SJCRH30 (cell line): ENCODE measurements at regions not wholly inside any gene's neighbourhood (a gene's known extent, or its start where the extent isn't known, plus 50 kb on each side); places are given as distances from the start of the nearest gene placed in this dataset.
"Not testable (repeated sequence)": the region's sequence is repeated elsewhere in the genome, so short reads cannot be mapped to it uniquely, and the experiment has no call there.

ENCODE experiments used
- DNase-seq, 2 experiments: peaks; one replicate each; pipeline ENCODE4 v3.0.0-alpha.2; 2015 to 2020
- H3K27ac ChIP-seq: fragments of 250-450 bp; sonication (Bioruptor Pico); 2 replicates; pipeline ENCODE4 v1.5.1; 2020; ENCODE audit warnings: mild to moderate bottlenecking, moderate library complexity
- H3K27me3 ChIP-seq: fragments of 250-450 bp; sonication (Bioruptor Pico); 2 replicates; pipeline ENCODE4 v1.5.1; 2020; ENCODE audit warnings: mild to moderate bottlenecking, moderate library complexity
- H3K36me3 ChIP-seq: fragments of 250-450 bp; sonication (Bioruptor Pico); 2 replicates; pipeline ENCODE4 v1.5.1; 2020; ENCODE audit warnings: mild to moderate bottlenecking, moderate library complexity
- H3K4me1 ChIP-seq: fragments of 250-450 bp; sonication (Bioruptor Pico); 2 replicates; pipeline ENCODE4 v1.5.1; 2020; ENCODE audit warnings: mild to moderate bottlenecking, moderate library complexity
- H3K4me3 ChIP-seq: fragments of 250-450 bp; sonication (Bioruptor Pico); 2 replicates; pipeline ENCODE4 v1.5.1; 2020; ENCODE audit warnings: mild to moderate bottlenecking, moderate library complexity
- H3K9me3 ChIP-seq: fragments of 250-450 bp; sonication (Bioruptor Pico); replicated peaks from 2 replicates; pipeline ENCODE4 v1.5.1; 2020; ENCODE audit warnings: mild to moderate bottlenecking, moderate library complexity

GRCh38 chr4:141534985-141535384 is 101.4 kb upstream of the IL15 start:
- Histone ChIP-seq H3K4me1 (no peaks in the 10 kb centered on the region), H3K27ac (no peak overlapping the region), H3K9me3 (no peaks in the 10 kb centered on the region), H3K4me3 (no peak overlapping the region), H3K36me3 (no peaks in the 10 kb centered on the region), H3K27me3 (no peaks in the 10 kb centered on the region)
- DNase-seq: no peak

- no peak overlapping the region for H3K27ac ChIP-seq
- no peak for DNase-seq
- no peaks in the 10 kb centered on the region for H3K36me3 ChIP-seq
- H3K9me3 ChIP-seq: no peaks in the 10 kb centered on the region
- no peak overlapping the region for H3K4me3 ChIP-seq
- no peaks in the 10 kb centered on the region for H3K27me3 ChIP-seq
- no peaks in the 10 kb centered on the region for H3K4me1 ChIP-seq
Observed at GRCh38 chr4:141538001-141538400, 98.4 kb upstream of the IL15 start.

DNA sequence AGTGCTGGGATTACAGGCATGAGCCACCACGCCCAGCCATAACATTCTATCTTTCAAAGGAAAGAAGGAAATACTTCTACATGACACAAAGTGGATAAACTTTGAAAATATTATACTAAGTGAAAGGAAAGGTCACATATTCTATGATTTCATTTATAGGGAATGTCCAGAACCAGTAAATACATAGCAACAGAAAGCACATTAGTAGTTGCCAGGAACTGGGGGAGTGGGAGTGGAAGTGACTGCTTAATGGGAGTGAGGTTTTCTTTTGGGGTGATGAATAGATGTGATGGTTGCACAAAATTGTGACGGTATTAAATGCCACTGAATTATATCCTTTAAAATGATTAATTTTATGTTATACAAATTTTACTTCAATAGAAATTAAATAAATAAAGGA is 95.7 kb upstream of the IL15 start:
- Histone ChIP-seq H3K4me3 (no peak overlapping the region), H3K36me3 (no peaks in the 10 kb centered on the region), H3K27ac (no peak overlapping the region), H3K4me1 (no peaks in the 10 kb centered on the region), H3K27me3 (no peaks in the 10 kb centered on the region), H3K9me3 (no peaks in the 10 kb centered on the region)
- DNase-seq: no peak

- H3K27me3 ChIP-seq: no peaks in the 10 kb centered on the region
- no peak for DNase-seq
- no peak overlapping the region for H3K4me3 ChIP-seq
- no peak overlapping the region for H3K27ac ChIP-seq
- H3K36me3 ChIP-seq: no peaks in the 10 kb centered on the region
- no peaks in the 10 kb centered on the region for H3K9me3 ChIP-seq
- no peaks in the 10 kb centered on the region for H3K4me1 ChIP-seq
Observed at GRCh38 chr4:141541851-141542250, 94.5 kb upstream of the IL15 start.

DNA sequence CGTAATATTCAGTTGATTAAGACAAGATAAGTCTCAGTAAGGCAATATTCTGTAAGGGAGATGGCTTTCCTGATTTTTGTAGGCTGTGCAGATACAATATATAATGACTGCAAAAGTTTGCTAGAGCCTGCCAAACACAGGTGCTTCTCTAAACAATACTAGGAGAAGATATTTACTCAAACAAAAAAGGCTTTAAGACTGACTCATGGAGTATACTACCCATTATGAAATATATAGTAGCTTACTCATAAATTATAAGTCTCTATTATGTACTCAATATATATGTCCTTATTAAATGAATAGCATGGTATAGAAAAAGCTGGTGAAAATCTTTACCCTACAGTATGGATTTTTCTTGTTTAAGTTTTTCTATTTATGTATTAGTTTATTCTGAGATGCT is 93.2 kb upstream of the IL15 start:
- Histone ChIP-seq H3K27ac (no peak overlapping the region), H3K4me1 (no peaks in the 10 kb centered on the region), H3K36me3 (no peaks in the 10 kb centered on the region), H3K9me3 (no peaks in the 10 kb centered on the region), H3K27me3 (no peaks in the 10 kb centered on the region), H3K4me3 (no peak overlapping the region)
- DNase-seq: no peak

DNA sequence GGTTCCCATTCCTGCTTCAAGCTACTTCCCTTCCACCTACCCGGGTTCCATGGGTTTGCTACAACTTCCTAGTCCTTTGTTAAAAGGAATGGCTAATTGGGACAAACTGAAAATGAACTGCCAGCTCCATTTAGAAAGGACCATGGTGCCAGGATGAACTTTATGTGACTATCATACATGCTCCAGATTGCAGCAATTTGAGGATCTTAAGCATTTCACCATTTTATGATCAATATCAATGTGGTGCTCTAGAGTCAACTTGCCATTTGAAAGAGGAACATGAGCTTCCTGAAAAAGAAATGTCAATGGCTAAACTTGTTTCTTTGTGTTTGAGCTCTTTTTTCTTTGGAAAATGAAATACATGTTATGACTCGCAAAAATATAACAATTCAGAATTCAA is 92.7 kb upstream of the IL15 start:
- Histone ChIP-seq H3K4me1 (no peaks in the 10 kb centered on the region), H3K36me3 (no peaks in the 10 kb centered on the region), H3K9me3 (no peaks in the 10 kb centered on the region), H3K4me3 (no peak overlapping the region), H3K27me3 (no peaks in the 10 kb centered on the region), H3K27ac (no peak overlapping the region)
- DNase-seq: no peak

- no peak for DNase-seq
- H3K27me3 ChIP-seq: no peaks in the 10 kb centered on the region
- no peak overlapping the region for H3K27ac ChIP-seq
- H3K4me1 ChIP-seq: no peaks in the 10 kb centered on the region
- H3K9me3 ChIP-seq: no peaks in the 10 kb centered on the region
- H3K4me3 ChIP-seq: no peak overlapping the region
- no peaks in the 10 kb centered on the region for H3K36me3 ChIP-seq
Observed at GRCh38 chr4:141548791-141549190, 87.6 kb upstream of the IL15 start.

GRCh38 chr4:141560056-141560455 is 76.3 kb upstream of the IL15 start:
- no peaks in the 10 kb centered on the region for H3K27me3 ChIP-seq
- H3K36me3 ChIP-seq: no peaks in the 10 kb centered on the region
- no peaks in the 10 kb centered on the region for H3K9me3 ChIP-seq
- H3K4me3 ChIP-seq: no peak overlapping the region
- 0 out of 2 replicates have a peak, but pooled peaks cover 4% of the 10 kb centered on the region for H3K4me1 ChIP-seq
- DNase-seq: no peak
- no peak overlapping the region for H3K27ac ChIP-seq

DNA sequence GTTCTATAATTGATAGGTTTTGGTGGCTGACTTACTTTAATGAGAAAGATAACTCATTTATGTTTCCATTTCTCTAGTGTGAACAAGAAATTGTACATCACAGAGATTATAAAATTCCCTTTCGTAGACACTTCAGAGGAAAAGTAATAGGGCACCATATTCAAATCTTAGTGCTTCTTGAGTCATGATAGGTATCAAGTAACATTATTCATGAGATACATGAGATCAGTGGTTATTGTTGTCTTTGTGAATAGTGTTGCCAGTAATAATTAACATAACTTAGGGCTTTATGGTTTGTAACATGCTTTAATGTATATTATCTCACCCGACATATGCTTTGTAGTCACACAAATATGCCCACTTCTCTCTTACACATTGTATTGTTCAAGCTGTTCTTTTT is 73.7 kb upstream of the IL15 start:
- Histone ChIP-seq H3K9me3 (no peaks in the 10 kb centered on the region), H3K36me3 (no peaks in the 10 kb centered on the region), H3K27ac (no peak overlapping the region), H3K4me3 (no peak overlapping the region), H3K27me3 (no peaks in the 10 kb centered on the region), H3K4me1 (peaks cover 9% of the 10 kb centered on the region; the same call in 1 of the 2 replicates)
- no peak for DNase-seq

DNA sequence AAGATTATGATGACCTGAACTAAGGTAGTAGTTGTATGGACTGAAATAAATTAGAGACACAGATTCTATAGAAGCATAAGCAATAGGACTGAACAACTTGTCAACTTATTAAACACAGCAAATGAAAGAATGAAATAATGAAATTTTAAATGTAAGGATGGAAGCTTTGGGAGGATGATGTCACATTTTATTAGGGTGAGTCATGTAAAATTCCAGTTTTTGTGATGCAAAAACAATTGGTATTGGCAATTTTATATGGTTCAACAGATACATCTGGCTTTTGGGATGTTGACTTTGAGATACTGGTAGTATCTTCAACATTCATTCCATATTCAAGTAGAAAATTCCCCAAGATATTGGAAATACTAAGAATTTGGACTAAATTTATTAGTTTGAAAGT is 72.7 kb upstream of the IL15 start:
- no peak for DNase-seq
- Histone ChIP-seq H3K9me3 (0 out of 2 replicates have a peak, but pooled peaks cover 3% of the 10 kb centered on the region), H3K27me3 (no peaks in the 10 kb centered on the region), H3K4me3 (no peak overlapping the region), H3K36me3 (no peaks in the 10 kb centered on the region), H3K27ac (no peak overlapping the region), H3K4me1 (peaks cover 20% of the 10 kb centered on the region)

GRCh38 chr4:141564961-141565360 is 71.4 kb upstream of the IL15 start:
- DNase-seq, H3K4me3 ChIP-seq, H3K9me3 ChIP-seq, H3K27me3 ChIP-seq, H3K27ac ChIP-seq, H3K36me3 ChIP-seq: not testable (repeated sequence)
- H3K4me1 ChIP-seq: peaks cover 29% of the 10 kb centered on the region

- Histone ChIP-seq H3K36me3 (no peaks in the 10 kb centered on the region), H3K9me3 (0 out of 2 replicates have a peak, but pooled peaks cover 3% of the 10 kb centered on the region), H3K4me3 (no peak overlapping the region), H3K27me3 (no peaks in the 10 kb centered on the region), H3K4me1 (peaks cover 29% of the 10 kb centered on the region), H3K27ac (no peak overlapping the region)
- DNase-seq: no peak
Observed at GRCh38 chr4:141565379-141566089, 70.8 kb upstream of the IL15 start.

GRCh38 chr4:141567326-141567915 is 69.0 kb upstream of the IL15 start:
- Histone ChIP-seq H3K4me1 (peaks cover 40% of the 10 kb centered on the region), H3K36me3 (no peaks in the 10 kb centered on the region)
- DNase-seq: no peak

DNA sequence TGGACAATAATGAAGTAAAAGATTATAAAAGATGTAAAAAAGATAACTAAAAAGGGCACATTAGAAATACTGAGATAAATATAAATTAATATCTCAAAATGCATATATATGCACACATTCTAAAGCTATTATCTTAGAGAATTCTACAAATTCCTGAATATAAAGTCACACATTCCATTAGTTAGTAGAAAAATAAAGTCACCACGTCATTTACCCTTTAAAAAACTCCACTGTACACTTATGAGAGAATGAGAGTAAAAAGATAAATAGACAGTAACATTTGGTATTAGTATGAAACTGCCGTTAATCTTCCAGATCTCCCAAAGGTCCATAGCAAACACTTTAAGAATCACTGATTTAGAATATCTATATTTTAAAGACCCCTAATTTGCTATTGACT is 67.2 kb upstream of the IL15 start:
- Histone ChIP-seq H3K27me3 (no peaks in the 10 kb centered on the region), H3K36me3 (no peaks in the 10 kb centered on the region), H3K4me3 (no peak overlapping the region), H3K27ac (peak overlapping the region; percentile 28; the same call in 1 of the 2 replicates), H3K9me3 (0 out of 2 replicates have a peak, but pooled peaks cover 3% of the 10 kb centered on the region), H3K4me1 (peaks cover 36% of the 10 kb centered on the region)
- DNase-seq: no peak

More at GRCh38 chr4:141567326-141567915, 69.0 kb upstream of the IL15 start:
- no peak overlapping the region for H3K4me3 ChIP-seq
- H3K9me3 ChIP-seq: 0 out of 2 replicates have a peak, but pooled peaks cover 3% of the 10 kb centered on the region
- no peak overlapping the region for H3K27ac ChIP-seq
- H3K27me3 ChIP-seq: no peaks in the 10 kb centered on the region

DNA sequence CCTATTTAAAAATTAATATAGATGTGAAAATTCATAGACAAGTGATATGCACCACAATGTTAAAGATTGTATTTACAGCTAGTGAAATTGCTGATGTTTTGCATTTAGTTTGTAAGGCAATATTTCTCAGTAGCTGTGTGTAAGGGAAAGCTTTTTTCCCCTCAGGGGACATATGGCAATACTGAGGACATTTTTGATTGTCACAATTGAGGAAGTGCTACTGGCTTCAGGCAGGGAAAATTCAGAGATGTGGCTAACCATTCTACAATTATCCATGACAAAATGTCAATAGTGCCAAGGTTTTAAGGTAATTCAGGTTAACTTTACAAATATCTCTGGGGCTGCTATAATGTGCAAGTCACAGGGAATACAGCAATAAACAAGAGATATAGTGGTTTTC is 66.1 kb upstream of the IL15 start:
- no peaks in the 10 kb centered on the region for H3K36me3 ChIP-seq
- 0 out of 2 replicates have a peak, but pooled peaks cover 3% of the 10 kb centered on the region for H3K9me3 ChIP-seq
- H3K4me1 ChIP-seq: peaks cover 36% of the 10 kb centered on the region
- H3K27ac ChIP-seq: no peak overlapping the region
- H3K4me3 ChIP-seq: no peak overlapping the region
- DNase-seq: no peak
- H3K27me3 ChIP-seq: no peaks in the 10 kb centered on the region

DNA sequence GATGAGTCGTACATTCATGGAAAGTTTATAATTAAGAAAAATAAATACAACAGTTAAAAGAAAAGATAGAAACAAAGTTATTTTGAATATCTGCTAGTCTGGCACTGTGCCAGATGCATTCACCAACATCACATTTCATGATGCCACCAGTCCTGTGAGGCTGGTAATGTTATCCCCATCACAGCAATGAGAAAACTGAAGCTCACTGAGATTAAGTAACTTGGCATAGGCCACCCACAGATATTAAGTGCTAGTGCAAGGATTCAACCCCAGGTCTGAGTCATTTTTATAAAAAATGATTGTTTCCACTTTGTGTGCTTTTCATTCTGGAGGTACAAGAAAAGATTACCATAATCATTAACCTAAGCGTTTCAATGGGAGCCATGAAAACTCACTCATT is 65.0 kb upstream of the IL15 start:
- peak; percentile 9 to 42 for DNase-seq
- no peaks in the 10 kb centered on the region for H3K27me3 ChIP-seq
- 0 out of 2 replicates have a peak, but pooled peaks cover 3% of the 10 kb centered on the region for H3K9me3 ChIP-seq
- no peak overlapping the region for H3K4me3 ChIP-seq
- H3K27ac ChIP-seq: no peak overlapping the region
- peaks cover 36% of the 10 kb centered on the region for H3K4me1 ChIP-seq
- H3K36me3 ChIP-seq: no peaks in the 10 kb centered on the region
